ENCODE measurements at regions not wholly inside any gene's neighbourhood (a gene's known extent, or its start where the extent isn't known, plus 50 kb on each side); places are given as distances from the start of the nearest gene placed in this dataset.

DNA sequence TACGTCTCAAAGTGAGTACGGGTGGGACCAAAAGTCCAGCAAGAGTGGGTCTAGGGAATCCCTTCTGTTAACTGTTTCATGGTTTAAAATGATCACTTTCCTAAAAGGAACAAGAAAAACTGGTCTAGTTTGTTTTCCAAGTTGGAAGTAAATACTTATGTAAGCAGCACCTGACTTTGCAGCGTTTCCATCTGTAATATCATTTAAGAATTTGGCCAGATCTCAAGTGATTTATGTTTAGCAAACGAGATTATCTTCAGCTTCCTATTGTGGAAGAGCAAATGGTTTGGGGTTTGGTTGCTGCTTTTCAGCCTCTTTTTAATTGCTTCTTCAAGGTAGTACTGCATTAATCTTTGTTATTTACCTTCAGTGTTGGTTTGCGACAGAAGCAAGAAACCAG, 50.4 kb downstream of the FHIP1A start:
- Histone ChIP-seq H3K4me1 (replicated peaks) (no peaks in the 10 kb centered on the region), H3K27ac (no peak overlapping the region), H3K27me3 (replicated peaks) (no peaks in the 10 kb centered on the region), H3K9me3 (replicated peaks) (no peaks in the 10 kb centered on the region), H3K36me3 (no peaks in the 10 kb centered on the region), H3K4me3 (no peak overlapping the region)
- no peak for DNase-seq (ENCODE audit: low read depth in 1 of 2, low spot score in 2 of 2)

DNA sequence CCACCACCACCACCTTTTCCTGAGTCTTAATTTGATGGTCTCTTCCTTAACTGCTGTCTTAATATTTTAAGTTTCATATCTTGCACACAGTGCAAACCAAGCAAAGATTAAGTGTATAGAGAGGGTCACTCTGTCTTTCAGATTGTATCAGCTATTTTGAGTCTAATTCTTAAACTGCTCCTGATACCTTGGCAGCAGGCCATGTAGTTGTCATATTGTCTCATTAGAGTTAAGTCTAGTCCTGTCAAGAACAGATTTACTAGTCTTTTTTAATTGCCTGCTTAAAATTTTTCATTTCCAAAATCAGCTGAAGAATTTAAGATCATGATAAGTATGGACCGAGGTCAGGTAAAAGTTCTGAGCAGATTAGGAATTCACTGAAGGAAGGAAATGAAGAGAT, 51.5 kb downstream of the FHIP1A start:
- Histone ChIP-seq H3K9me3 (replicated peaks) (no peaks in the 10 kb centered on the region), H3K27me3 (replicated peaks) (no peaks in the 10 kb centered on the region), H3K4me3 (no peak overlapping the region), H3K27ac (no peak overlapping the region), H3K36me3 (no peaks in the 10 kb centered on the region), H3K4me1 (replicated peaks) (no peaks in the 10 kb centered on the region)
- DNase-seq (ENCODE audit: low read depth in 1 of 2, low spot score in 2 of 2), result no peak

DNA sequence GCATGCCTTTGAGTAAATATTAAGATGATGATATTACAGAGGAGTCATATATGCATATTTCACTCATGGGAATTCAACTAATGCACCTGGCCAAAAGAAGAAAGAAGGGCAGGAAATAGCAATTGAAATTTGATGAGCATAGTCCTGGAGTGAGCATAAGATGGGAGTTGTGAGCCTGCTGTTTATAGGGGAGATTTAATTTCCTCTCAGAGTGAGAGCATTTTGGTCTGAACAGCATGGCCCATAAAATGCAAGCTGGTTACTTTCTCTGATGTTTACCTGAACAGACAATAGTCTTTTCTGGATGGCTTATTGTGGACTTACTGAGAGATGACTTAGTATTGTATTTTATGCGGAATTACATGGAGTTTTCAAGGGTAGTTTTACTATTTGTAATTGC, 53.6 kb downstream of the FHIP1A start:
- H3K27ac ChIP-seq, result no peak overlapping the region
- no peak overlapping the region for H3K4me3 ChIP-seq
- H3K4me1 ChIP-seq (replicated peaks), result no peaks in the 10 kb centered on the region
- H3K9me3 ChIP-seq (replicated peaks), result no peaks in the 10 kb centered on the region
- no peaks in the 10 kb centered on the region for H3K27me3 ChIP-seq (replicated peaks)
- no peaks in the 10 kb centered on the region for H3K36me3 ChIP-seq
- DNase-seq (ENCODE audit: low read depth in 1 of 2, low spot score in 2 of 2), result no peak

DNA sequence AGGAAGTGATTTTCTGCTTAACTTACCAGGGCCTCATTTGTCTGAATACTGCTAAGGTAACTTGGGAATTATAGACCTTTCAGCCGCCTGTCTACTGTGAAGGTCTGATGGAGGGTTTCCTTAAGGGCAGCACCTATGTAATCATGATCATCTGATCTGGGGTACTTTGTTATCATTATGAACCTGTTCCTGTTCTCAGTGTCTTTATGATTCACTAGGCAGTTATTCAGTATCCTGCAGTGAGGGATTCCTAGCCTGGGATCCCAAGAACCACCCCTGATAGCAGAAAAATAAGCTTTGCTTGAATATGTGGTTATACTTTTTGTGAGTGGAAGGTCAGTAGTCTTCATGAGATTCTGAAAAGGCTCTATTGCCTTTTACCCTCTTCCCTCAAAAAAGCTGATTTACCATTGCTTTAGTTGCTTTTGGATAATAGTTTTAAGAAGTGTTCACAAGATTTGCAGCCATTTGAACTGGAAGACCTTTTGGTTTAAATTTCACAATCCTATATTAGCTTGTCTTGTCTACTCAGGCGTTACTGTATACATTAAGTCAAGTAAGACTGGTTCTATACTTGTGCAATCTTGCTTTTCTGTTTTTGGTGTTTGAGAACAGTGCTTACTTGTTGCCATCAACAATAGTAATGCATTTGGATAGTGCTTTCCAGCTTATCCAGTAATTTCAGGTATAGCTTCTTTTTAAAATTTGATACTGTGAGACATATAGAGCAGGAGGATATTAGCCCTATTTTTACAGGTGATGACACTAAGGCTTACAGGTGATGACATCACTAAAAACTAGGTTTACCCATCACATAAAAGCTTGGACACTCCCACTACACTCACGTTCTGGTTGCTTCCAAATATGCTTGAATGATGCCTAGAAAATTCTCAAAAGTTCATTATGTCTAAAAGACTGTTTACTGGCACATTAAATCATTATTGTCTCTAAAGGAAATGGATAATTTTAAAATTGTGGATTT, 60.0 kb downstream of the FHIP1A start:
- H3K4me3 ChIP-seq, result no peak overlapping the region
- H3K27ac ChIP-seq, result no peak overlapping the region
- H3K9me3 ChIP-seq (replicated peaks), result no peaks in the 10 kb centered on the region
- no peaks in the 10 kb centered on the region for H3K36me3 ChIP-seq
- no peaks in the 10 kb centered on the region for H3K27me3 ChIP-seq (replicated peaks)
- H3K4me1 ChIP-seq (replicated peaks), result peaks cover 4% of the 10 kb centered on the region; the same call in 1 of the 2 replicates
- DNase-seq (ENCODE audit: low read depth in 1 of 2, low spot score in 2 of 2), result no peak

DNA sequence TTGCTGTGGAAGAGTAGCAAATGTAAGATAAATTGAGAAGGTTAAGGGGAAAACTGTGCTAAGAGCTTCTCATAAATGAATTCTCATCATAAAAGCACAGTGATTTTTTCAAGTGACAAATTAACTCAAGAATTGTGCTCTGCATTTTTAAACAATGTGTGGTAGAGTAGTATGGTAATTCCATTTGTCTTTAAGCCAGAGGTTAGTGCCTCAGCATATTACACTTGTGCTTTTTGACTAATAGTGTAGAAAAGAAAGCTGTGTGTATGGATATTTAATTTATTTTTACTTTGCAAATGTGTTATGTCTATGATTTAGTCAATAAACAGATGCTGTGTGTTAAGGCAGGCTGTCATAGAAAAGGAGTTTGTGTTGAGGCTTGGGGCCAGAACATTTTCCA, 61.0 kb downstream of the FHIP1A start:
- no peaks in the 10 kb centered on the region for H3K9me3 ChIP-seq (replicated peaks)
- no peak for DNase-seq (ENCODE audit: low read depth in 1 of 2, low spot score in 2 of 2)
- H3K4me1 ChIP-seq (replicated peaks), result peaks cover 5% of the 10 kb centered on the region; the same call in 1 of the 2 replicates

DNA sequence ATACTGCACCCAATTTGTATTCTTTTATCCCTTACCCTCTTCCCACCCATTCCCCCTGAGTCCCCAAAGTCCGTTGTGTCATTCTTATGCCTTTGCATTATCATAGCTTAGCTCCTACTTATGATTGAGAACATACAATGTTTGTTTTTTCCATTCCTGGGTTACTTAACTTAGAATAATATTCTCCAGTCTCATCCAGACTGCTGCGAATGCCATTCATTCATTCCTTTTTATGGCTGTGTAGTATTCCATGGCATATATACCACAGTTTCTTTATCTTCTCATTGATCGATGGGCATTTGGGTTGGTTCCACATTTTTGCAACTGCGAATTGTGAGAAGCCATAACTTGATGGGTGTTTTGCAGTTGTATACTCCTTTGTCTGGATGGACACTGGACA, 62.8 kb downstream of the FHIP1A start:
- Histone ChIP-seq H3K4me3 (no peak overlapping the region), H3K27ac (no peak overlapping the region), H3K27me3 (replicated peaks) (no peaks in the 10 kb centered on the region), H3K9me3 (replicated peaks) (no peaks in the 10 kb centered on the region), H3K4me1 (replicated peaks) (peaks cover 11% of the 10 kb centered on the region), H3K36me3 (no peaks in the 10 kb centered on the region)
- no peak for DNase-seq (ENCODE audit: low read depth in 1 of 2, low spot score in 2 of 2)

More for the DNA sequence above, 61.0 kb downstream of the FHIP1A start:
- H3K4me3 ChIP-seq, result no peak overlapping the region
- no peaks in the 10 kb centered on the region for H3K27me3 ChIP-seq (replicated peaks)
- no peak overlapping the region for H3K27ac ChIP-seq
- H3K36me3 ChIP-seq, result no peaks in the 10 kb centered on the region

DNA sequence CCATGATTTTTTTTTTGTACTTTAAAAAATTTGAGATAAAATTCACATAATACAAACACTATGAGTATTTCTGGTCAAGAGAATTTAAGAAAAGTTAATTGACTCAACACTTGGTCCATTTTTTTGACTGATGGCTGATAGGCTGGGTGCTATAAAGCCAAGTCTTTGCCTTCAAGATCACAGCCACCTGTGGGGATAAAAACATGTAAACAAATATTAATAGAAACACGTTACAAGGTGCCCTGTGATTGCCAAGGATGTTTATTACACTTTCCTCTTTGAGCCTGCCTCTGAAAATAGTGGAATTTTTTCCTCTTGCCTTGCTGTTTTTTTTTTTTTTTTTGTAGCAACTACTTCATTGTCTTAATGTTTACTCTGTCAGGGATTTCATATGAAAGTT, 63.3 kb downstream of the FHIP1A start:
- no peak for DNase-seq (ENCODE audit: low read depth in 1 of 2, low spot score in 2 of 2)

DNA sequence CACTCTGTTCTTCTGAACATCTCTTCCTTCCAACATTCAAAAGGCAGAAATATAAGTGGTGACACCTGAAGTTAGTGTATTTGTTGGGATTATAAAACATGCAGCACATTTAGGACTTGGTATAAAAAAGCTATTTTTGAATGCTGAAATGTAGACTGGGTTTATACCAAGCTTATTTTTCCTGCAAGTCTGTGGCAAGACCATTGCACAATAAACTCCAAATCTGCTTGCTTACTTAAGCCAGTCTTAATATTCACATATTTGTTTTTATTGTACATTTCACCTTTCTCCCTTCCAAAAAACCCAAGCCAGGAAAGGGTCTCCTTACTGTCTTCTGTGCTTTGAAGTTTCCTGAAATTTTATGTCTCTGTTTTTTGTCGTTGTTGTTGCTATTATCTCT, 63.7 kb downstream of the FHIP1A start:
- no peaks in the 10 kb centered on the region for H3K9me3 ChIP-seq (replicated peaks)
- no peak overlapping the region for H3K27ac ChIP-seq
- no peaks in the 10 kb centered on the region for H3K27me3 ChIP-seq (replicated peaks)
- no peak overlapping the region for H3K4me3 ChIP-seq
- no peaks in the 10 kb centered on the region for H3K36me3 ChIP-seq
- DNase-seq (ENCODE audit: low read depth in 1 of 2, low spot score in 2 of 2), result no peak
- H3K4me1 ChIP-seq (replicated peaks), result peaks cover 11% of the 10 kb centered on the region

More for the DNA sequence above, 63.3 kb downstream of the FHIP1A start:
- Histone ChIP-seq H3K9me3 (replicated peaks) (no peaks in the 10 kb centered on the region), H3K36me3 (no peaks in the 10 kb centered on the region), H3K4me3 (no peak overlapping the region), H3K4me1 (replicated peaks) (peaks cover 11% of the 10 kb centered on the region), H3K27me3 (replicated peaks) (no peaks in the 10 kb centered on the region), H3K27ac (no peak overlapping the region)

DNA sequence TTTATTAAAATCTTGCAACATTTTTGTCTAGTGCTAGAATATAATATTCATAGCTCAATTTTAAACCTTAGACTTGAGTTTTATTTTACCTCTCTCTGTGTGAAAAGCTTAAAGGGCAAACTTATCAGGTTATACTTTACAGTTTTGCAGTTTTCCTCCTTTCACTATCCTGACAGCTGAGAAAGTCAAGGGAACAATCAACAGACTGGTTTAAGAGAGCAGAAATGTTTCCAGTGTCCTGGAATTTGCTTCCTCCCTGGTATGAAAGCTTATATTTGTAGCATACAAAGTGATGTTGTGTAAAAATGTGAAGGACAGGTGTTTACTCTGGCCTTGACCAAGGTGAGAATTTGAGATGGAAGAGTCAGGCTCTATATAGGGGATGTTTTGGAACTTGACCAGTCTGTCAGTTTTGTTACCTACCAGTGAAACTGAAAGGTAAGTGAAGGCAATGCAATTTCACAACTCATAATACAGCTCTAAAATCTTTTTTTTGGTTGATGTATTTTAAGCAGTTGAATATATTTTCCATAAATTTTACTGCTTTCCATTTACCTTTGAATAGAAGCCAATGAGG, 64.6 kb downstream of the FHIP1A start:
- no peaks in the 10 kb centered on the region for H3K27me3 ChIP-seq (replicated peaks)
- no peaks in the 10 kb centered on the region for H3K36me3 ChIP-seq
- H3K4me3 ChIP-seq, result no peak overlapping the region
- no peak for DNase-seq (ENCODE audit: low read depth in 1 of 2, low spot score in 2 of 2)
- H3K27ac ChIP-seq, result no peak overlapping the region
- no peaks in the 10 kb centered on the region for H3K9me3 ChIP-seq (replicated peaks)
- H3K4me1 ChIP-seq (replicated peaks), result peaks cover 11% of the 10 kb centered on the region

DNA sequence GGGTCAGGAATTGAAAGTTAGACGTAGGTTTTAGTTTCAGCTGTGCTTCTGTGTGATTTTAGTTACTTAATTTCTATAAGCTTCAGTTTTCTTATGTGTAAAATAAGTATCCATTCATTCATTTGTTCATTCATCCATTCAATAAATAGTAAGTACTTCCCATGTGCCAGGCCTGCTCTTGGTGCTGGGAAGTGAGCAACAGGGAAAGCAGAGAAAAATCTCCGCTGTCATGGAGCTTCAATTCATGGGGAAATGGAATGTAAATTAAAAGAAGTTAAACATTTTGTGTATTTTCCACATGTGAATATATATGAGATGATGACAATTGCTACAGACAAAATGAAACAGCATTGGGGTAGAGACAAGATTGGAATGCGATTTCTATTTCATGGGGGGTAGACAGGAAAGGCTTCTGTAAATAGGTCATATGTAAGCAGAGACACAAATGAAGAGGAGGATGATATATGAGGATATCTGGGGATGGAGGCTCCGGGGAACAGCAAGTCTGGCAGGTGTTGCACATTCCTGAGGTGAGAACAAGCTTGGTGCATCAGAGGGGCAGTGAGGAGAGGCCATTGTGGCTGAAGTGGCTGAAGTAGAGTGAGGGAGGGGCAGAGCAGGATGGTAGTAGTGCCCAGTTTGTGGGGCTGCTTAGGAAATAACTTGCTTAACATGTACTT, 66.2 kb downstream of the FHIP1A start:
- Histone ChIP-seq H3K4me1 (replicated peaks) (peaks cover 11% of the 10 kb centered on the region), H3K36me3 (no peaks in the 10 kb centered on the region), H3K4me3 (no peak overlapping the region), H3K27me3 (replicated peaks) (no peaks in the 10 kb centered on the region), H3K27ac (no peak overlapping the region), H3K9me3 (replicated peaks) (no peaks in the 10 kb centered on the region)
- no peak for DNase-seq (ENCODE audit: low read depth in 1 of 2, low spot score in 2 of 2)

DNA sequence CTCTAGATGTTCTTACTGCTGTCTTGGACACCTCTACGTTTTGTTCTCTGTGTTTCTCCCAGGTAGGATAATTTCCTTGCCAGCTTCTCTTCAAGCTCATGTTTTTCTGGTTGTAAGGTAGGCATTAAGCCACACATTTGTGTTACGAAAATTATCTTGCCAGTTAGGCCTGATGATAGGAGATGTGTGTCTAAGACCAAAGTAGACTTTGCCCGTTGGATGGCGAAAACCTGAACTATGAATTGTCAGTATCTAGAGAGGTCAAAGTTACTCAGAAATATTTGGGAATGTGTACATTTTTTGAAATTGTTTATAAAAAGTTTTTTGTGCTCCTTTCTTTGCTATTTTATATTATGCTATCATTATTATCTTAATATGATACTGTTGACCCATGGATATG, 72.8 kb downstream of the FHIP1A start:
- Histone ChIP-seq H3K4me1 (replicated peaks) (peaks cover 28% of the 10 kb centered on the region), H3K4me3 (no peak overlapping the region), H3K36me3 (no peaks in the 10 kb centered on the region), H3K9me3 (replicated peaks) (no peaks in the 10 kb centered on the region), H3K27ac (no peak overlapping the region), H3K27me3 (replicated peaks) (no peaks in the 10 kb centered on the region)
- DNase-seq (ENCODE audit: low read depth in 1 of 2, low spot score in 2 of 2), result no peak

DNA sequence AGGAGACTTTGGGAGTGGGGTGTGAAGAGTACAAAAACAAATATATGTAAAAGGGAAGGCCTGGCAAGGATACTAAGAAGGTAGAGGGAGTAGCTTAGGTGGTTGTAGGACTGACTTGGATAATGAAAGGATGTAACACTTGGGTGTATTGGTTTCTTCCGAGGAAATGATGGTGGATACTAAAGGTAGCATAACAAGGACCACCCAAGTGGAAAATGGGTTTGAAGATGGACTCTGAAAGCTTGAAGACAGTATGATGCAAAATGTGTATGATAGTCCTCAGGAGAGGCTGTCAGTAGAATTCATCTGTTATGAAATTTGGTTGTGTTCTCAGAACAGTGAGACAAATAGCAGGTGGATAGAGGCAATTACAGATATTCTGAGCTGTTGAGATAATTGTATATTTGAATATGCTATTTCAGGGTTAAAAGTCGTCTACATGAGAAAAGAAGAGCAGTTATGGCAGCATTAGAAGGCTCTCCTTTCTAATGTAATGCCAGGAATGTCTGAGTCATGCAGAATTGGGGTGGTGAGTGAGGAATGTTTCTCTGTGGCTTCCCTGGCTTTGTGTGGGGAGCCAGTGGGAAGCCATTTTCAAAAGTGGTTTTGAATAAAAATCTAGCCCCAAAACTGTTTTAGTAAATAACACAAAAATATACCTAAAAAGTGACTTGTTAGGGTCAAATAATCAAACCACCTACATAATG, 75.6 kb downstream of the FHIP1A start:
- Histone ChIP-seq H3K36me3 (no peaks in the 10 kb centered on the region), H3K4me1 (replicated peaks) (peaks cover 28% of the 10 kb centered on the region), H3K27me3 (replicated peaks) (no peaks in the 10 kb centered on the region), H3K9me3 (replicated peaks) (no peaks in the 10 kb centered on the region), H3K4me3 (no peak overlapping the region), H3K27ac (peak overlapping the region; percentile 90)
- DNase-seq (ENCODE audit: low read depth in 1 of 2, low spot score in 2 of 2), result peak; percentile 72 to 88

DNA sequence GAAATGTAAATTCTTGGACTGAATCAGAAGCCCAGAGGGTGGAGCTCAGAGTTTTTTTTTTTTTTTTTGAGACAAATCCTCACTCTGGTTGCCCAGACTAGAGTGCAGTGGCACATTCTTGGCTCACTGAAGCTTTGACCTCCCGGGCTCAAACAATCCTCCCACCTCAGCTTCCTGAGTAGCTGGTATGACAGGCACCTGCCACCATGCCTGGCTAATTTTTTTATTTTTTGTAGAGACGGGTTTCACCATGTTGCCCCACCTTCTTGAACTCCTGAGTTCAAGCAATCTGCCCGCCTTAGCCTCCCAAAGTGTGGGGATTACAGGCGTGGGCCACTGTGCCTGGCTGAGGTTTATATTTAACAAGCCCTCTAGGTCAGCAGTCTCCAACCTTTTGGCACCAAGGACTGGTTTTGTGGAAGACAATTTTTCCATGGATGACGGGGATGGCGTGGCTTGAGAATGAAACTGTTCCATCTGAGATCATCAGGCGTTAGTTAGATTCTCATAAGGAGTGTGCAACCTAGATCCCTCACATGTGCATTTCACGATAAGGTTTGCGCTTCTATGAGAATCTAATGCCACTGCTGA, 76.7 kb downstream of the FHIP1A start:
- H3K9me3 ChIP-seq (replicated peaks), result no peaks in the 10 kb centered on the region
- H3K4me3 ChIP-seq, result no peak overlapping the region
- peak overlapping the region; percentile 90 for H3K27ac ChIP-seq
- H3K36me3 ChIP-seq, result no peaks in the 10 kb centered on the region
- peaks cover 28% of the 10 kb centered on the region for H3K4me1 ChIP-seq (replicated peaks)
- no peak for DNase-seq (ENCODE audit: low read depth in 1 of 2, low spot score in 2 of 2)
- H3K27me3 ChIP-seq (replicated peaks), result no peaks in the 10 kb centered on the region
